ENCODE measurements at regions not wholly inside any gene's neighbourhood (a gene's known extent, or its start where the extent isn't known, plus 50 kb on each side); places are given as distances from the start of the nearest gene placed in this dataset.

DNA sequence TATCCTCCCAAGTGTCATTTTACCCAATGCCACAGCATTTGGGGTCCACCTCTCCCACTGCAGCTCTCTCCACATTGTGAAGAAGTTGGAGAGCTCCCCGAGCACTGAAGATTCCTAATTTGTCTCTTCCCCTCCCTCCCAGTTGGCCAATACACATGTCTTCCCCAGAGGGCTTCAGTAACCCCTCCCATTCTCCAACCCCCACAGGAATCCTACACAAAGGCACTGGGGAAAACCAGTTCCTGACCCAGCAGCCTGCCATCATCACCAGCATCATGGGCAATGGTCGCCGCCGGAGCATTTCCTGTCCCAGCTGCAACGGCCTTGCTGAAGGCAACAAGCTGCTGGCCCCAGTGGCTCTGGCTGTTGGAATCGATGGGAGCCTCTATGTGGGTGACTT is 87.3 kb upstream of the WWC1 start:
- no peak for TF ChIP-seq EZH2 (IDR thresholded peaks at IDR 0.05; ENCODE audit: borderline replicate concordance)
- TF ChIP-seq, protein P1, sequence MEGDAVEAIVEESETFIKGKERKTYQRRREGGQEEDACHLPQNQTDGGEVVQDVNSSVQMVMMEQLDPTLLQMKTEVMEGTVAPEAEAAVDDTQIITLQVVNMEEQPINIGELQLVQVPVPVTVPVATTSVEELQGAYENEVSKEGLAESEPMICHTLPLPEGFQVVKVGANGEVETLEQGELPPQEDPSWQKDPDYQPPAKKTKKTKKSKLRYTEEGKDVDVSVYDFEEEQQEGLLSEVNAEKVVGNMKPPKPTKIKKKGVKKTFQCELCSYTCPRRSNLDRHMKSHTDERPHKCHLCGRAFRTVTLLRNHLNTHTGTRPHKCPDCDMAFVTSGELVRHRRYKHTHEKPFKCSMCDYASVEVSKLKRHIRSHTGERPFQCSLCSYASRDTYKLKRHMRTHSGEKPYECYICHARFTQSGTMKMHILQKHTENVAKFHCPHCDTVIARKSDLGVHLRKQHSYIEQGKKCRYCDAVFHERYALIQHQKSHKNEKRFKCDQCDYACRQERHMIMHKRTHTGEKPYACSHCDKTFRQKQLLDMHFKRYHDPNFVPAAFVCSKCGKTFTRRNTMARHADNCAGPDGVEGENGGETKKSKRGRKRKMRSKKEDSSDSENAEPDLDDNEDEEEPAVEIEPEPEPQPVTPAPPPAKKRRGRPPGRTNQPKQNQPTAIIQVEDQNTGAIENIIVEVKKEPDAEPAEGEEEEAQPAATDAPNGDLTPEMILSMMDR (IDR thresholded peaks at IDR 0.05; ENCODE audit: poor library complexity): no peak
- TF ChIP-seq EZH2phosphoT487 (IDR thresholded peaks at IDR 0.05; ENCODE audit: low read depth, severe bottlenecking, unreplicated experiment): no peak

Data from hepatocyte (in vitro differentiated cells).